ENCODE measurements at regions not wholly inside any gene's neighbourhood (a gene's known extent, or its start where the extent isn't known, plus 50 kb on each side); places are given as distances from the start of the nearest gene placed in this dataset.

DNA sequence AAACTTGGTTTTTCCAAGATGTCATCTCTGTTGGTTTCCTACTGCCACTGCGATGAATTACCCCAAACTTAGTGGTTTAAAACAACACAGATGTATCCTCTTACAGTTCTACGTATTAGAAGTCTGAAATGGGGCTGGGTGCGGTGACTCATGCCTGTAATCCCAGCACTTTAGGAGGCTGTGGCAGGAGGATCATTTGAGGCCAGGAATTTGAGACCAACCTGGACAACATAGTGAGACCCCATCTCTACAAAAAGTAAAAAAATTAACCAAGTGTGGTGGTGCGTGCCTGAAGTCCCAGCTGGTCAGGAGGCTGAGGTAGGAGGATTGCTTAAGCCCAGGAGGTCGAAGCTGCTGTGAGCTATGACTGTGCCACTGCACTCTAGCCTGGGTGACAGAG is 57.2 kb upstream of the GRHL3 start:
- TF ChIP-seq, protein P1, sequence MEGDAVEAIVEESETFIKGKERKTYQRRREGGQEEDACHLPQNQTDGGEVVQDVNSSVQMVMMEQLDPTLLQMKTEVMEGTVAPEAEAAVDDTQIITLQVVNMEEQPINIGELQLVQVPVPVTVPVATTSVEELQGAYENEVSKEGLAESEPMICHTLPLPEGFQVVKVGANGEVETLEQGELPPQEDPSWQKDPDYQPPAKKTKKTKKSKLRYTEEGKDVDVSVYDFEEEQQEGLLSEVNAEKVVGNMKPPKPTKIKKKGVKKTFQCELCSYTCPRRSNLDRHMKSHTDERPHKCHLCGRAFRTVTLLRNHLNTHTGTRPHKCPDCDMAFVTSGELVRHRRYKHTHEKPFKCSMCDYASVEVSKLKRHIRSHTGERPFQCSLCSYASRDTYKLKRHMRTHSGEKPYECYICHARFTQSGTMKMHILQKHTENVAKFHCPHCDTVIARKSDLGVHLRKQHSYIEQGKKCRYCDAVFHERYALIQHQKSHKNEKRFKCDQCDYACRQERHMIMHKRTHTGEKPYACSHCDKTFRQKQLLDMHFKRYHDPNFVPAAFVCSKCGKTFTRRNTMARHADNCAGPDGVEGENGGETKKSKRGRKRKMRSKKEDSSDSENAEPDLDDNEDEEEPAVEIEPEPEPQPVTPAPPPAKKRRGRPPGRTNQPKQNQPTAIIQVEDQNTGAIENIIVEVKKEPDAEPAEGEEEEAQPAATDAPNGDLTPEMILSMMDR (conservative IDR thresholded peaks at IDR 0.05; ENCODE audit: low read depth, low read length): no peak
- TF ChIP-seq EZH2 (IDR thresholded peaks at IDR 0.05; ENCODE audit: borderline replicate concordance, low read depth, low read length, poor library complexity, severe bottlenecking): no peak

Measured in A673 (cell line).